Prostate gland (tissue), 2 donors: ENCODE measurements at regions not wholly inside any gene's neighbourhood (a gene's known extent, or its start where the extent isn't known, plus 50 kb on each side); places are given as distances from the start of the nearest gene placed in this dataset.

Source experiments
- CTCF ChIP-seq, 4 experiments: fragments of 200-600 bp in 2 of 4; fragments of 450-650 bp in 2 of 4; sonication (generic) in 2 of 4; IDR thresholded peaks; 1 replicate in 3 of 4; 2 replicates in 1 of 4; pipeline ENCODE4 v1.5.1; 2016 to 2019; ENCODE audit warnings: antibody characterized with exemption in 4 of 4, mild to moderate bottlenecking in 2 of 4, moderate library complexity in 2 of 4
- POLR2AphosphoS5 ChIP-seq: sonication (generic); formaldehyde crosslinking; IDR thresholded peaks from one replicate; pipeline ENCODE4 v1.6.1; 2017; ENCODE audit warnings: antibody characterized with exemption

- TF ChIP-seq CTCF (IDR thresholded peaks at IDR 0.05), result no peak
- TF ChIP-seq POLR2AphosphoS5, result no peak
Observed at GRCh38 chr22:47257566-47257965, 495.1 kb downstream of the TBC1D22A start.
